ENCODE measurements at regions not wholly inside any gene's neighbourhood (a gene's known extent, or its start where the extent isn't known, plus 50 kb on each side); places are given as distances from the start of the nearest gene placed in this dataset.

DNA sequence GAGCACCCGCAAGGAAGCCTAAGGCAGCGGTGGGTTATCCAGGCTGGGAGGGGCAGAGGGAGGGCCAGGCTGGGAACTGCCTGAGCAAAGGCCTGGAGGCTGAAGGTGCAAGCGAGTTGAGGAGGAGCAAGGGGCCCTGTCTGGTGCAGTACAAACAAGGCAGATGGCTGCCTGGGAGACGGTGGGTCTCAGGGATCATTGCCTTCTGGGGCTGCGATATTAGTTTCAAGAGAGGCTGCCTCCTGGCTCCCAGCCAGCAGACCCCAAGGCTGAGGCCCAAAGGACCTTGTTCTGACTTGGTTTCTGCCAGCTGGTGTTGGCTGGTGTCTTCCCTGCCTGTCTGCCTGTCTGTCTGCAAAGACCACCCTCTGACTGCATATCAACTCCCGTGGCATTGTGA, 154.0 kb downstream of the IRF8 start:
- DNase-seq (ENCODE audit: extremely low spot score), result no peak
- TF ChIP-seq, protein P1, sequence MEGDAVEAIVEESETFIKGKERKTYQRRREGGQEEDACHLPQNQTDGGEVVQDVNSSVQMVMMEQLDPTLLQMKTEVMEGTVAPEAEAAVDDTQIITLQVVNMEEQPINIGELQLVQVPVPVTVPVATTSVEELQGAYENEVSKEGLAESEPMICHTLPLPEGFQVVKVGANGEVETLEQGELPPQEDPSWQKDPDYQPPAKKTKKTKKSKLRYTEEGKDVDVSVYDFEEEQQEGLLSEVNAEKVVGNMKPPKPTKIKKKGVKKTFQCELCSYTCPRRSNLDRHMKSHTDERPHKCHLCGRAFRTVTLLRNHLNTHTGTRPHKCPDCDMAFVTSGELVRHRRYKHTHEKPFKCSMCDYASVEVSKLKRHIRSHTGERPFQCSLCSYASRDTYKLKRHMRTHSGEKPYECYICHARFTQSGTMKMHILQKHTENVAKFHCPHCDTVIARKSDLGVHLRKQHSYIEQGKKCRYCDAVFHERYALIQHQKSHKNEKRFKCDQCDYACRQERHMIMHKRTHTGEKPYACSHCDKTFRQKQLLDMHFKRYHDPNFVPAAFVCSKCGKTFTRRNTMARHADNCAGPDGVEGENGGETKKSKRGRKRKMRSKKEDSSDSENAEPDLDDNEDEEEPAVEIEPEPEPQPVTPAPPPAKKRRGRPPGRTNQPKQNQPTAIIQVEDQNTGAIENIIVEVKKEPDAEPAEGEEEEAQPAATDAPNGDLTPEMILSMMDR (IDR thresholded peaks at IDR 0.05; ENCODE audit: control extremely low read depth, extremely low read depth, low read depth, missing control alignments), result no peak
- ChIA-PET CTCF (no interaction called here), POLR2A (no interaction called here)

DNA sequence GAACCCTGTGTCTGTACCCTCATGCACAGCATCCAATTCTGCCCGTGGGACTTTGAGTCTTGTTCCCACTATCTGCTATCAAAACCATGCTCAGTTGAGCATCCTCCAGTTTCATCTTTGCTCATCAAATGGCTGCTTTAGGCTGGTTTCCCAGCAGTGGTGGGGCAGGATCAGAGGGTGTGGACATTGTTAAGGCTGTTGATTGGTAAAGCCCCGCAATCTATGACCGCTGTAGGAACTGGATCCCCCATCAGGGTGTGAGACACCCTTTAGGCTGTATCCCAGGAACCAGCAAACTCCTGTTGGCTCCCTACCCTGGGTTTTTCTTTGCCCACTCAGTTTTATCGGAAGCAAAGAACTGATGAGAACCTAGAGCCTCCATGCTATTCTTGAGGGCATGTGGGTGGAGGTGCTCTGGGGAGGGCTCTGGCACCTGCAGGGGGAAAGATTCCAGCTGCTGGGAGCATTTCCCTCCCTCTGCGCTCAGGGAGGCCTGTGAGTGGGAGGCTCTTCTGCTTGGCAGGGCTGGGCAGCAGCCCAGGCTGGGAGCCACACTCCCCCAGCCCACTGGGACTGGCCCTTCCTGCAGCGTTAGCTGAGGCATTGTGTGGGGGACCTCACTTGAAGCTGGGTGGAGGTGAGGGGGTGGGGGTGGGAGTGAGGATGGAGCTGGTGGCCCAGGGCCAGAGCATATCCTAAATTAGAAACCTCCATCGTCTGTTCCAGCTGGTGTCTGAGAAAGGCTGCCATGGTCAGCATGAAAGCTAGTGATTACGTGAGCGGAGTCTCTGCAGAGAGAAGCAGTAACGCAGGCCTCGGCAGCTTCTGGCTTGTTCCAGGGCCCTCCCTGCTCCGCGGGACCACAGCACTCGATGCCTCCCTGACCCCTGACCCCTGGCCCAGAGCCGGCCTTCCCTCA, 160.6 kb downstream of the IRF8 start:
- POLR2A ChIA-PET, result no interaction called here
- CTCF ChIA-PET, result no interaction called here
- no peak for DNase-seq (ENCODE audit: extremely low spot score)
- TF ChIP-seq, protein P1 (IDR thresholded peaks at IDR 0.05; ENCODE audit: control extremely low read depth, extremely low read depth, low read depth, missing control alignments), result no peak

GRCh38 chr16:86060381-86061317, 161.7 kb downstream of the IRF8 start:
- no peak for DNase-seq (ENCODE audit: extremely low spot score)
- CTCF ChIA-PET, result interaction anchor here (0.6 kb wide), 1 partner anchor 457 kb away, joined by 3 read pairs; no protein-coding TSS in a partner anchor
- TF ChIP-seq, protein P1 (IDR thresholded peaks at IDR 0.05; ENCODE audit: control extremely low read depth, extremely low read depth, low read depth, missing control alignments), result no peak
- POLR2A ChIA-PET, result no interaction called here

DNA sequence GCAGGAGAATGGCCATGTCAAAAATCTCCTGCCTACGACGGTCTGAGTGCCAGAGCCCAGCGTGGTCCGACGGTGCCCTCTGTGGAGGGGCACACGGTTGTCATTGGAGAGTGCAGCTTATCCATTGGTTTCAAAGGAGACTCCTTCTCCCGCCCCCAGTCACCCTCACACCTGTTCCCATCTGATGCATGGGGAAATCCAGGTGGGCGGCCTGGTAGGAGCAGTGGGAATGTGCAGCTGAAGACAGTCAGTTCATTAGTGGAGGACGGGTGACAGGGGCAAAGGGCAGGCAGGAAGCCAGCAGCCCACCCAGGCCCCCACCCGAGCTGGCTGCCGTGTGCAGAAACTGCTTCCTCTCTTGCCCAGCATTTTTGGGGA, 162.3 kb downstream of the IRF8 start:
- CTCF ChIA-PET, result interaction anchor here (0.9 kb wide), 1 partner anchor 12 kb away, joined by 3 read pairs; no protein-coding TSS in a partner anchor
- TF ChIP-seq, protein P1 (IDR thresholded peaks at IDR 0.05; ENCODE audit: control extremely low read depth, extremely low read depth, low read depth, missing control alignments), result no peak

DNA sequence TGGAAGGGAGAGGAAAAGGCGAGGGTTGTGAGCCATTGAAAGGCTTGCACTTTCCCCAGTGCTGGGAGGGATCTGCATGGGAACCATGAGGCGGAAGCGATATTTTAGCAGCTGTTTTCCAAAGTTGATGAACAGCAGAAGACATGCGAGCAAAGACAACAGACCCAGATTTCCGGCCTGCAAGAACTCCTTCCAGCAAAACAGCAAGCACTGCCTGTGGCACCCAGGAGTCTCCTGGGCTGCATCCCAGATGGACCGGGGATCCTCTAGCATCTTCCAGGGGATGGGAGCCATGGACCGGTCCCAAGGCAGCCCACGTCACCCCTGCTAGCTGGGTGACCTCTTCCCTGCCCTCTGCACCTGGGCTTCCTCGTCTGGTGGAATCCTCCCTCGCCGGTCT, 162.8 kb downstream of the IRF8 start:
- TF ChIP-seq, protein P1 (IDR thresholded peaks at IDR 0.05; ENCODE audit: control extremely low read depth, extremely low read depth, low read depth, missing control alignments), result no peak
- ChIA-PET CTCF (interaction anchor here (0.9 kb wide), 1 partner anchor 11 kb away, joined by 3 read pairs; no protein-coding TSS in a partner anchor), POLR2A (no interaction called here)
- no peak for DNase-seq (ENCODE audit: extremely low spot score)

More for the DNA sequence above, 162.3 kb downstream of the IRF8 start:
- DNase-seq (ENCODE audit: extremely low spot score), result no peak
- POLR2A ChIA-PET, result no interaction called here

DNA sequence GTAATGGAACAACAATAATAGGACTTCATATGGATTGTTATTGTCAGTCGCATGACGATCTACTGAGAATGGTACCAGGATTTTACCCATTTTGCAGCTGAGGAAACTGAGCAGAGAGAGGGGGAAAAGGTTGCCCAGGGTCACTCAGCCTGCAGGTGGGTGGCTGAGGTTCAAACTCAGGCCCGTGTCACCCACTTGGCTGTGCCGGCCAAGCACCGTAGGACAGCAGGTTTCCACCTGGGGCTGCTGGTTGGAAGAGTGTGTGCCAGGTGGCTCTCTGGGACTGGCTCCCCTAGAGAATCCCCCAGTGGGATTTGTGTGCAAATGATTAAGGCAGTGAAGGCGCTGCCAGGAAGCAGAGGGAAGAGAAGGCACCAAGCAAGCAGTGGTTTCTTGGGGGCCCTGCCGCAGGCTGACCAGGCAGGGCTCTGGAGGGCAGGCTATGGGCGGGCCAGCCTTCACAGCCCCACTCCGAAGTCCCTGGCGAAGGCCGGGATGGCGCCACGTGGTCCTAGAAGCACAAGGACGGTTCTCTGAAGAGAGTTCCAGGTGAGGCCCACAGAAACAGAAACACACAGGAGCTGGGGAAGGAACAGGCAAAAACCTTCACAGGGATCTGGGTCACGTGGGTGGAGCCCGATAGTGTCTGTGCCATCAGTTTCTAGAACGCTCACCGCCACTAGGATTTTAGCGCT, 163.5 kb downstream of the IRF8 start:
- POLR2A ChIA-PET, result no interaction called here
- DNase-seq (ENCODE audit: extremely low spot score), result no peak
- CTCF ChIA-PET, result interaction anchor here (0.8 to 0.9 kb wide), 2 partner anchors 10 kb away, joined by 3 read pairs; no protein-coding TSS in a partner anchor
- TF ChIP-seq, protein P1 (IDR thresholded peaks at IDR 0.05; ENCODE audit: control extremely low read depth, extremely low read depth, low read depth, missing control alignments), result no peak
